ENCODE measurements at regions not wholly inside any gene's neighbourhood (a gene's known extent, or its start where the extent isn't known, plus 50 kb on each side); places are given as distances from the start of the nearest gene placed in this dataset.
"Not testable (repeated sequence)": the region's sequence is repeated elsewhere in the genome, so short reads cannot be mapped to it uniquely, and the experiment has no call there.

GRCh38 chr2:224121406-224122067 is 82.5 kb upstream of the SERPINE2 start:
- ChIA-PET CTCF (no interaction called here), POLR2A (no interaction called here)
- no peaks in the 10 kb centered on the region for H3K27me3 ChIP-seq (replicated peaks; ENCODE audit: control insufficient read depth, insufficient read depth, low read length)
- Mint-ChIP-seq H3K36me3 (ENCODE audit: insufficient read depth, unreplicated experiment) (no peaks in the 10 kb centered on the region), H3K4me3 (ENCODE audit: unreplicated experiment) (no peak overlapping the region), H3K4me1 (ENCODE audit: low read depth, unreplicated experiment) (no peaks in the 10 kb centered on the region), H3K27ac (ENCODE audit: unreplicated experiment) (no peak overlapping the region), H3K27me3 (ENCODE audit: insufficient read depth, unreplicated experiment) (peaks cover 19% of the 10 kb centered on the region), H3K9me3 (ENCODE audit: unreplicated experiment) (peaks cover 22% of the 10 kb centered on the region)
- peaks cover 14% of the 10 kb centered on the region; the same call in 1 of the 2 replicates for H3K9me3 ChIP-seq
- H3K36me3 ChIP-seq (ENCODE audit: control insufficient read depth, insufficient read depth, low read length) = no peaks in the 10 kb centered on the region
- BruUV-seq (replicated peaks) = no TSS peak
- no peaks in the 10 kb centered on the region for H3K4me1 ChIP-seq
- H3K4me3 ChIP-seq (ENCODE audit: low read depth, low read length) = no peak overlapping the region
- no peak for DNase-seq
- no peak for TF ChIP-seq CTCF (IDR thresholded peaks at IDR 0.05; ENCODE audit: insufficient read depth in 1 of 2, low read depth in 1 of 2, low read length in 1 of 2, severe bottlenecking in 1 of 2, unreplicated experiment in 1 of 2)
- intact Hi-C loops (cut with micrococcal nuclease; ENCODE audit: unreplicated experiment) = no loop called here

GRCh38 chr2:224120986-224121385 is 81.9 kb upstream of the SERPINE2 start:
- POLR2A ChIA-PET = no interaction called here

GRCh38 chr2:224119846-224120245 is 80.8 kb upstream of the SERPINE2 start:
- H3K36me3 Mint-ChIP-seq (ENCODE audit: insufficient read depth, unreplicated experiment); BruUV-seq (replicated peaks); H3K4me1 Mint-ChIP-seq (ENCODE audit: low read depth, unreplicated experiment); H3K4me1 ChIP-seq; DNase-seq; H3K4me3 Mint-ChIP-seq (ENCODE audit: unreplicated experiment); H3K27ac Mint-ChIP-seq (ENCODE audit: unreplicated experiment); H3K4me3 ChIP-seq (ENCODE audit: low read depth, low read length); H3K27me3 ChIP-seq (replicated peaks; ENCODE audit: control insufficient read depth, insufficient read depth, low read length); POLR2A ChIA-PET; intact Hi-C loops (cut with micrococcal nuclease; ENCODE audit: unreplicated experiment); H3K36me3 ChIP-seq (ENCODE audit: control insufficient read depth, insufficient read depth, low read length): not testable (repeated sequence)
- H3K9me3 ChIP-seq = peaks cover 17% of the 10 kb centered on the region; the same call in 1 of the 2 replicates
- CTCF ChIA-PET = interaction anchor here (1.0 kb wide), 1 partner anchor 8 kb away, joined by 6 read pairs; no protein-coding TSS in a partner anchor
- Mint-ChIP-seq H3K27me3 (ENCODE audit: insufficient read depth, unreplicated experiment) (peaks cover 20% of the 10 kb centered on the region), H3K9me3 (ENCODE audit: unreplicated experiment) (peaks cover 25% of the 10 kb centered on the region)

More at GRCh38 chr2:224120986-224121385, 81.9 kb upstream of the SERPINE2 start:
- no peak for DNase-seq
- CTCF ChIA-PET = no interaction called here
- H3K9me3 ChIP-seq = peaks cover 17% of the 10 kb centered on the region; the same call in 1 of the 2 replicates
- no peaks in the 10 kb centered on the region for H3K36me3 ChIP-seq (ENCODE audit: control insufficient read depth, insufficient read depth, low read length)
- Mint-ChIP-seq H3K9me3 (ENCODE audit: unreplicated experiment) (peaks cover 27% of the 10 kb centered on the region), H3K27ac (ENCODE audit: unreplicated experiment) (no peak overlapping the region), H3K4me1 (ENCODE audit: low read depth, unreplicated experiment) (no peaks in the 10 kb centered on the region), H3K27me3 (ENCODE audit: insufficient read depth, unreplicated experiment) (peaks cover 22% of the 10 kb centered on the region), H3K36me3 (ENCODE audit: insufficient read depth, unreplicated experiment) (no peaks in the 10 kb centered on the region), H3K4me3 (ENCODE audit: unreplicated experiment) (no peak overlapping the region)
- H3K4me3 ChIP-seq (ENCODE audit: low read depth, low read length) = no peak overlapping the region
- H3K4me1 ChIP-seq = no peaks in the 10 kb centered on the region
- no peak for TF ChIP-seq CTCF (IDR thresholded peaks at IDR 0.05; ENCODE audit: insufficient read depth in 1 of 2, low read depth in 1 of 2, low read length in 1 of 2, severe bottlenecking in 1 of 2, unreplicated experiment in 1 of 2)
- H3K27me3 ChIP-seq (replicated peaks; ENCODE audit: control insufficient read depth, insufficient read depth, low read length) = no peaks in the 10 kb centered on the region
- intact Hi-C loops (cut with micrococcal nuclease; ENCODE audit: unreplicated experiment) = no loop called here
- BruUV-seq (replicated peaks) = no TSS peak

All from Caco-2 (cell line).